Body of pancreas (tissue), 4 donors: ENCODE measurements at regions not wholly inside any gene's neighbourhood (a gene's known extent, or its start where the extent isn't known, plus 50 kb on each side); places are given as distances from the start of the nearest gene placed in this dataset.

Experiments
- CTCF ChIP-seq, 7 experiments: fragments of 450-650 bp in 4 of 7; fragments of 200-600 bp in 3 of 7; sonication (generic) in 3 of 7; IDR thresholded peaks; one replicate each; pipeline ENCODE4 v1.5.1; 2016 to 2019; ENCODE audit warnings: antibody characterized with exemption in 7 of 7
- POLR2A ChIP-seq, 3 donors: fragments of 450-650 bp; IDR thresholded peaks; one replicate each; pipeline ENCODE4 v1.6.1; 2016; ENCODE audit warnings: antibody characterized with exemption in 3 of 3, mild to moderate bottlenecking in 2 of 3

- no peak for TF ChIP-seq POLR2A (IDR thresholded peaks at IDR 0.05)
- TF ChIP-seq CTCF (IDR thresholded peaks at IDR 0.05) = no peak
These were observed 586.3 kb downstream of the BCL11B start for GRCh38 chr14:98685725-98686124.
